LoVo (cell line): ENCODE measurements at regions not wholly inside any gene's neighbourhood (a gene's known extent, or its start where the extent isn't known, plus 50 kb on each side); places are given as distances from the start of the nearest gene placed in this dataset.
"Not testable (repeated sequence)": the region's sequence is repeated elsewhere in the genome, so short reads cannot be mapped to it uniquely, and the experiment has no call there.

ENCODE experiments used
- DNase-seq: peaks from one replicate; pipeline ENCODE4 v3.0.0-alpha.2; 2016; ENCODE audit warnings: low spot score

DNA sequence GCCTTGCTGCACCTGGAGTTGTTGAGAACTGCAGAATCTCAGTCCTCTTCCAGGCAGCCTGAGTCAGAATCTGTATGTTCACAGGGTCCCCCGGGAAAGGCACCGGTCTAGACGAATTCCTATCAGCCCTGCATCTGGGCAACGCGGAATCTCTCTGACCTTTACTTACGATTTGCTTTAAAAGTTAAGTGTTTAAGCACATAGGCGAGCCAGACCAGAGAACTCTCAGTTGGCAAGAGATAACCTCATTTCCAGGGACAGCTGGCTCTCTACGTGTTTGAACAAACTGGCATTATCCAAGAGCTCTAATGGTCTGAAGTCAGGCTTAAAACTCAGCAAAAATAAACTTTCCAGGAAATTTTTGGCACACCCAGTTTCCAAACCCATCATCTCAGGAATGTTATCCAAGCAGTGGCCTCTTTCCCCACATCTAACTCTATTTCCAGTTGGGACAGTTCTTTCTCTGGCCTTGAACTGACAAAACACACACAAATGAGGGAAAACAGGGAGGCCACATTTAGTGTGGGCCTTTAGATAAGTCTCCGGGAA lies 53.4 kb downstream of the HES1 start:
- DNase-seq, result no peak

DNA sequence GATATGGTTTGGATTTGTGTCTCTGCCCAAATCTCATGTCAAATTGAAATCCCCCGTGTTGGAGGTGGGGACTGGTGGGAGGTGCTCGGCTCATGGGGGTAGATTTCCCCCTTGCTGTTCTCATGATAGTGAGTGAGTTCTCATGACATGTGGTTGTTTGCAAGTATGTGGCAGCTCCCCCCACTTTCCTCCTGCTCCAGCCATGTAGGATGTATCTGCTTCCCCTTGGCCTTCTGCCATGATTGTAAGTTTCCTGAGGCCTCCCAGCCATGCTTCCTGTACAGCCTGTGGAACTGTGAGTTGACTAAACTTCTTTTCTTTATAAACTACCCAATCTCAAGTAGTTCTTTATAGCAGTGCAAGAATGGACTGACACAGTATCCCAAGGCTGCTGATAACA lies 55.9 kb downstream of the HES1 start:
- DNase-seq, result not testable (repeated sequence)

DNA sequence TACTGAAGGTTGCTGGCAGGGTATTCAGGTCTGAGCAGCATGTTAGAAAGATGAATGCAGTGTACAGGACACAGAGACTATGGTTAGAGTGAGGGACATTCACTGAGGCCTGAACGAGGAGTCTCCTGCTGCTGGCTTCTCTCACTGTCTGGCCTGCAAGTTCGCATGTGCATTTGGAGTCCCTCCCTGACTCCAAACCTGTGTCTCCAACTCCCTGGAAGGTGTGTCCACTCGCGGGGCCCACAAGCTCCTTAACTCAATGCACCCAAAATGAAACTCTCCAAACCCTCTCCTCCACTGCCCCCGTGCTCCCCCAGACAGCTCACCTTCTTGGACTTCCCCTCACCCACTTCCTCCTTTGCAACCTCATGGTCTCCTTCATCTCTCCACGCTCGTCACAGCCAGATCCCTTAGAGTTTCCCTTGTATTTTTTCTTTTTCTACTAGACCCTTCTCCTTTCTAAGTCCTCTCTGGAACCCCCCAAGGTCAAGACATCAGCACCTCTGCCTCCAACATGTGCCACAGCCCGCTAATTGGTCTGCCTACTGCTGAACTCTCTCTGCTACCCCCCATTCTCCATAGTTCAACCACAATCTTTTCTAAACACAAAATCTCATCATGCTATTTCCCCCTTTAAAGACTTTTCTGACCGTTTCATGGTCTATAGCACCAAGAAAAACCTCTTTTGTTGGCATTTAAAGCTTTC lies 58.3 kb downstream of the HES1 start:
- no peak for DNase-seq

DNA sequence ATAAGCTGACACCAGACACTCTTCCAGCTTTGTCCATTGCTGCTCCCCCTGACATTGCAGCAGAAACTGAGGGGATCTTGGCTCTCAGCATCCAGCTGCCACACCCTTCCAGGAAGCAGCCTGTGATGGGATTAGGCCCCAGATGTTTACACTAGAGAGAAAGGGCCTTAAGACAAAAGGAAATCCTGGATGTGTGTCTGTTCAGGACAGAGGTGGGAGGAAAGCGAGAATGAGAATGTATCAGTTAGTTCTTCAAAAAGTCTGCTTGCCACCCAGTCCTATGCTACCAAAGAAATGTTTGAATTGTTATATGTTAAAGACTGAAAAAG lies 58.8 kb downstream of the HES1 start:
- DNase-seq, result no peak

DNA sequence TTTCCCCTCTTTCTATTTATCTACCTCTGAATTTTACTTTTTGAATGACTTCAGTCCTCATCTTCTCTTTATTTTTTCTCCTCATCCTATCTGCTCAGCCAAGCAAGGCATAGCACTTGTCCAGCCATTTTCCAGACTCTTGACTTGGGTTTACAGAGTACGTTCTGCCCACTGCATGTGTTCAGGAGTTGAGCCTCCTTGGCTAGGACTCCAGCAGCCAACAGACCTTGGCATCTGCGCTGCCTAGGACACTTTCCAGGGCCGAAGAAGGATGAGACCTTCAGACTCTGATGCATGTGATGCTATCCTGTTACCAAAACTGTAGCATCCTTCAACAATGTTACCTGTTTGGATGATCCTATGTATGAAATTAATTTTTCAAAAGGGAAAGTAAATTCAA lies 59.7 kb downstream of the HES1 start:
- DNase-seq, result no peak

DNA sequence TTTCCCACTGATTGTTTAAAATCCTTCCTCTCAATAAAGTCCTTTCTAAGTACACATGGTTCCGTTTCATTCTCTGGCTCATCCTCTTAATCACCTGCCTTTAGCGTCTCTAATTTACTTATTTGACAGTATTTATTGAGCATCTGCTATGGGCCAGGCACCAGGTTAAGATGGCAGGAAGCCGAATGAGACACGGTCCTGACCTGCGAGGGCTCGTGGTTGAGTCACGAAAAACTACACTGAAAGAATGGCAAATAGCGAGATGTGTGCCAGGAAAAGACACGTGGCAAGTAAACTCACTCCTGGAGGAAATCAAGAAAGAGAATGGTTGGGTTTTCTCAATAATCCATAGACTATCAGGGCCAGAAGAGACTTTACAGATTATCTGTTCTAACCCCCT lies 60.9 kb downstream of the HES1 start:
- DNase-seq, result no peak

DNA sequence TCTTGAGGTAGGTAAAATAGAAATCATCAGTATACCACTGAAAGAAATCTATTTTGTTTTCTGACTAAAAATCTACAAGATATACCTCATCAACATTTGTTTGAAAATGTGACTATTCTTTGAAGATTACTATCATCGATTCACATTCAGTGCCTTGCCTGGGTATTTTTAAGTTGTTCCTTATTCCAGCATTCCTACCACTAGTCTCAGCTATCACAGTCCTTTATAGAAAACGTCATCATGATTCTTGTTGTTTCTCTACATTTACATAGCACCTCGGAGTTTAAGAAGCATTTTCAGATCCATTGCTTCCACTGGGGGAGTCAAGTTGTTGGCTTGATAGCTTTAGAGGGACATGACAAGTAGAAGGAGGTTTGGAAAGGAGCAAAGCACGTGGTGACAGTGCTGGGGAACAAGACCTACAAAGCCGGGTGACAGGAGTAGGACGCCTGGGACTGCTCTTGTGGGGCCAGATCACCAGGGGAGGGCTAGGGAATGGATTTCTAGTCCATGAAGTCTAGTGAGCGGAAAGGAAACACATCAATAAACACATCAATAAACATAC lies 61.5 kb downstream of the HES1 start:
- DNase-seq, result no peak

DNA sequence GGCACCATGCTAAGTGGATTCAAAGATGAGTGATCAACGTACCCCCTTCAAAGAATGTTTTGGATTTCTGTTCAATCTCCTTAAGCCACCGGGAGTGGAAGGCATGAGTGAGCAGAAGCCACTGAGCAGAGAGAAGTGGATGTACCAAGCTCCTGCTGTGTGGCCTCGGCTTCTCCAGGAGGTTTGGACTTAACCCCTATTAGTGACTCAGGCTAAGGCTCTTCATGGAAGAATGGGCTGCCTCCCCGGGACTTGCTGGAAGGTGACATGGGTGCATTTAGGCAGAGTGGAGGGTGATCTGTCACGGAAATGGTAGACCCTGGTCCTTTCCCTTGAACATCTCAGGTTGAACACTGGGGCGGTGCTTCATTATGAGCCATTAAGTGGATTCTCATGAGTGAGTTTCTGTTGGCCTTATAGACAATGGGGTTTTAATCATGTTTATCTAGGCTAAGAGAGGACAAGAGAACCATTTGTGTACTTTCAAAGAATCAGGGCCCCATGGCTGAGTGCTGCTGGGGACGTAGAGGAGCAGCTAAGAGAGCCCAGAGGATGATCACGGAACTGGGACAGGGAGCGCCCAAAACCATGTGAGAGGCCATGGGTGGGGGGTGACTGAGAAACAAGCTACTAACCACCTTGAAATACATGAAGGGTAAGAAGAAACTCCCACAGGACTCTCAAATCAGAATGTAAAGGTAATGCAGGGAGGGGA lies 62.2 kb downstream of the HES1 start:
- DNase-seq, result no peak

DNA sequence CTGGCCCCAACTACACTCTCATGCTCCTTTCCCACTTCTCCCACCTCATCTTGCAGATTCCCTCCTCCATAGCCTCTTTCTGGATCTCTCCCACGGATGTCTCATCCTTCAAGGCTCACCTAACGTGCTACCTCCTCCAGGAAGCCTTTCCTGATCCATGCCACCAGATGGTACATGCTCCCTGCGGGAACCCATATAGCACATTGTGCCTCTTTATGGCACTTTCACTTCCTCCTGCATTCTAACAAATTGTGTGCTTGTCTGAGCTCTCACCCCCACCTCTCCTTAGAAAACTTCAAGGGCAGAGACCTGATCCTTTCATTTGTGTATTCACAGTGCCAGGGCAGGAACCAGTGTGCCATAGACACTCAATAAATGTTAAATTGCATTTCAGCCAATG lies 63.0 kb downstream of the HES1 start:
- no peak for DNase-seq

DNA sequence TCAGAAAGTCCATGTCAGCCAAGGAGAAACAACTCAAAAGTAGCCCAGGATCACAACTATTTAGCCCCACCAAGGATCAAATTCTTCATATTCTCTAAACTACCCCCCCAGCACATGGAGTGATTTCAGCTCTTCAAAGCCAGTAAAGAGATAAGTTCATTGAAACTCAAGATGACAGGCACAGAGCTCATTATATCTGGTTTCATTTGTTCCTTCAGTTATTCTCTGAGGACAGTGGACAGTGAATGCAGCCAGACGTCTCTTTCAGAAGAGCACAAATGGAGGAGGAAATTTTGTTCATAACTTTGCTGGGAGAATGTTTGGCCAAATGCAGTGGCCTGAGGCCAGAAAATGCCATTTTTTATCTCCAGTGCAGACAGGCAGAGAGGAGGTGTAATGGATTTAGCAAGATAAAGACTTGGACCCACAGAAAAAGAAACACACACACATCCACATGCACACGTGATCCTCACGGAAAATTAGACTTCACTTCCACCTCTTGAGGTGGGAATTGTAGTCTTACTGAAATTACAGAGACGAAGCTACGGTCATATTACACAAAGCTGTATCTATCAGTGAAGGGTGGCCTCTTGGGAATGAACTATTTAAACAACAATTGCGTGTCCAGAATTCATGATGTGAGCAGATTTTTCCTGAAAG lies 64.6 kb downstream of the HES1 start:
- no peak for DNase-seq

DNA sequence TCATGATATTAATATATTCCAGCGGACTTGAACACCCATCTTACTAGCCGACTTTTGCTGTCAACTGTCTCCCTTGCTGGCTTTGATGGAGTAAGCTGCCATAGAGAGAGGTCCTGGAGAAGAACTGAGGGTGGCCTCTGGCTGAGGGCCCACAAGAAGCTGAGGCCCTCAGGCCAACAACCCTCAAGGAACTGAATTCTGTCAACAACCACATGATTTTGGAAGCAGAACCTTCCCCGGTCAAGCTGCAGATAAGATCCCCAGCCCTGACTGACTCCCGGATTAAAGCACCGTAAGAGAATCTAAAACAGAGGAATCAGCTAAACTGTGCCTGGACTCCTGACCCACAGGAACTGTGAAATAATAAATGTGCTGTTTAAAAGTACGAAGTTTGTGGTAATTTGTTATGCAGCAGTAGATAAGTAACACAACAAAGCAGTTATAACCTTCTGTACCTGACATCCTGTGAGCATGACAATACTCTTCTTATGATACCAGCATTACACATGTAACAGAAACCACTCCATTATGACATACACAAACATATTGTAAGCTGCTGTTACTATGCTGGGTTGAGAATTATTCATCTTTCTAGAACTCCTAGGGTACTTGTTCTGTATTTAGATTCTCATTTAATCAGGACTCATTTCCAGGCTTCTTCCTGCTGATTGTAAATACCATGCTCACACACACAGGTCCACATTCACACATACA lies 66.2 kb downstream of the HES1 start:
- DNase-seq, result no peak

DNA sequence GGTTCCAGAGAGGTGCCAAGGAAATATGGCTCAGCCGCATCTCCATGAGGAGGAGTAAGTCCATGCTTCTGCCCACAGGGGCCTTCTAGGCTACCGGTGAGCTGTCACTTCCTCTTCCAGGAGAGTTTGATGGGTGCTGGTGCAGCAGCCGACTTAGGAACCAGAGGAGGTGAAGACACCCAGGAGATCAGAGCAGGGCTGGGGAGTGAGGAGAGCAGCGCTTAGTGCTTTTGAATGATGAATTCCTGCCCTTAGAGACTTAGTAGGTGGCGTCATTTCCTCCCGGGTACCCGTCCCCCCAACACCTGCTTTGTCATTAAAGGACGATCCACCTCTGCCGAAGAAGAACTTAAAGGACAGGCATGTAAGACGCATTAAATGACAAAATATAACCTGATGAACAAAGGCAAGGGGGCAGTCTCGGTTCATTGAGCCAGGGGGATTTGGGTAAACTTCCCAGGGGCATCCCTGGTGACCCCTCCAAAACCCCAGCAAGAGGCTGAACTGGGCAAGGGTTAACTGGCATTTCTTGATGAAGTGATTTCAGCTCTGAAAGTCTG lies 67.6 kb downstream of the HES1 start:
- no peak for DNase-seq

DNA sequence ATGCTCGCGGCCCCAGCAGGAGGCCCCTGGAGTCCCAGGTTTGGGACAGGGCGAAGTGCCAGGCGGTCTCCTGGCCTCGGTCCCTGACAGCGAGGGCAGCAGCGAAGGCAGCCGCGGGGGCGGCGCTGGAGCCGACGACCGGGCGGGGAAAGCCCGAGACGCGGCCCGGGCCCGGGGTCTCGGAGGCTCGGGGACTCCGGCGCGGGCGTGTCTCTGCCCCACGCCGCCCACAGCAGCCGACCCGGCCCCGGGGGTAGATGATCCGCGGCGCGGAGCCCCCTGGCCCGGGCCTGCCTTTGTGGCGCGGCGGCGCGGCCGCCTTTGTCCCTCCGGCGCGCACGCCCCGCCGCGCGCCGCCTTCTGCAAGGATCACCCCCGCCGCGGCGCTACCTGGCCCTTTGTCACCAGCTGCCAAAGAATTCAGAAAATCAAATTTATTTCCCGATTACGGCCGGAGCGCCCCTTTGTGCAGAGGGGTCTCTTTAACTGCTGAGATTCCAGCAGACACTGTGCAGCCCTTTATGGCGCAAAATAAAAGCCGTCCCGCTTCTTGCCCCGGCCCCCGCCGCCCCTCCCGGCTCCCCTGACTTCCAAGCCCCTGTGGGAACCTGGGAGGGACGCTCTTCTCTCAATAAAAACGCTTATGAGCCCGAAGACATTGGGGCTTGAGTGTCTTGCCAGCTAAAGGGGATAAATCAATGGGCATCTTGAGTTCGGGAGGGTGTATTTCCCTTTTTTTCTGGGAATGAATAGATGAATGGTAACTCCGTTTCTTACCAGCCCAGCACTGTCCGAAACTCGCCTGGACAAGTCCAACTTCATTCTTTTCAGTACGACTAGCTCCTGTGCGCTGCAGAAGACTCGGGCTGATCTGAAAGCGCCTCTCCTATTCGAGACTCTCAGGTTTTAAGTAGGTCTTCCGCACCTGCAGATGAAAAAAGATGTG lies 68.4 kb downstream of the HES1 start:
- no peak for DNase-seq

DNA sequence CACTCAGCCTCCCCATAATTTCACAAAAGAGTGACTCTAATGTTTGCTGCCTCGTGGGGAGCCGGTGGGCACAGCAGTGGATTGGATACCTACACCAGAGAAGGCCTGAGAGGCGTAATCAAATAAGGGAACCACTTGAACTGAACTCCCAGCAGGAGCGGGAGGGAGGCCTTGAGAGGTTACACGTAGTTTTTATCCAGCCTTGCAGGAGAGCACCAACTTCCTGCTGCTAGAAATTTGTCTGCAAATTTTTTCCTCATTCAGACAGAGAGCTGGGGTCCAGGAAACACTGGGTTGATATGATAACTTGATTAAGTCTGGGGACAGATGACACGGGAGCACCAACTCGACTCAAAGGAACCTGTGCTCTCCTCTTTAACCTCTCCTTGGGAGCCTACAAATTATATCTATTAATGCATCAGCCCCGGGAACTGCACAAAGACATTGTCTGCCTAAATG lies 69.8 kb downstream of the HES1 start:
- no peak for DNase-seq

DNA sequence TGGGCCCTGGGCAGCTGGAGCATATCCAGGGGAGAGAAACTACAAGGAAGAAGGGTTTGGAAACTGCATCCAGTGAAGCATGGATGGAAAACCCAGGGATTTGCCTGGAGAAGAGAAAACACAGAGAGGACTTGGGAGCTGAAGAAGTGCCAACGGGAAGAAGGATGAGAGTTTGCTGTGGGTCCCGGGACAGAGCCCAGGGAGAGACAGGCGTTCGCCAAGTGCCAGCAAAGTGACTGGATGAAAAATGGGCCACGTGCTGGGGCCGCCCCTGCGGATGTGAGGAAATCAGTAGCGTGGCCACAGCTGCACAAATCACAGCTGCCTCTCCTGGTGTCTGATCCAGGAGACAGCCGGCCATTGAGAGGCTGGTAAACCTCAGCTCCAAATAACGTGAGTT lies 70.4 kb downstream of the HES1 start:
- DNase-seq, result no peak

DNA sequence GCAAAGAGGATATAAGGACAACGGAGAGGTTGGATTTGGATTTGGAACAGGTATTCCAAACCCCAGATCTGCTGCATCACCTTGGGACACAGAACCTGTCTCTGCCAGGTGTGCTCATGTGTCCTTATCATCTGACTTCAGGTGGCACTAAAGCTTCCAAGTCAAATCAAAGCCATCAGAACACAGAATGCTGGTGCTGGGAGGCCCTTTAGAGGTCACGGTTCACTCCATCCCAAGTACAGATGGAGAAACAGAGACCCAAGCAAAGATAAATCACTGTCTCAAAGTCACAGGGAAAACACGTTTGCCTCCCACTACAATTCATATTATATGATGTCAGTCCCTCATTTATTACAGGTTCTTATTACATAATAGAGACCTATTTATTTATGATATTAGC lies 72.8 kb downstream of the HES1 start:
- DNase-seq, result no peak

DNA sequence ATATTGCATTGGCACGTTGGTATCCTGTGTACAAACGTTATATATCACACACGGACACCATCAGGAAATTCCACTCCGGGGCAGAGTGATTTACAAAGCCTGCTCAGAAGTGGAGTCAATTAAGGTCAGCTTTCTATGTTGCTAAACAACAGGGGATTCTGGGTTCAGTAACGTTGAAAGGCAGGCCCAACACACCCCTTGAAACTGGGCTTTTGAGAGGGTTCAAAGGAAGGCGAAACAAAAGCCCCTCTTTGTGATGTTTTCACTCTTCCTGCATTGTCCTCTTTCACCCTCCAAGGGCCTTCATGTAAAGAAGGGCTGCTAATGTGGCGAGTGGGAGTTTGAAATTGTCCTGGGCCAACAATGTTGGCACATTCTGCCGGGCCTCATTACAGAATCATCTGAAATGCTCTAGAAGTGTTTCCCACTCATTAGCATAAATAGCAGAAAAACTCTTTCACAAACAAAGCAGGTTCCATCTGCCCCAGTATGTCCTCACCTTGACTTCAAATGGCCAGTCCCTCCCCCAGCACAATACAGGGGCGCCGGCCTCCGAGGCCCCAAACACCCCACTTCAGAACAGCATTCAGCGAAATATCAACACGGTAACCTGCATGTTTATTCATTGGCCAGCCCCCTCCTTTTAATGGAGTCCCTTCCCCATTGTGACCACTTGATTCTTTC lies 76.4 kb downstream of the HES1 start:
- DNase-seq, result no peak

DNA sequence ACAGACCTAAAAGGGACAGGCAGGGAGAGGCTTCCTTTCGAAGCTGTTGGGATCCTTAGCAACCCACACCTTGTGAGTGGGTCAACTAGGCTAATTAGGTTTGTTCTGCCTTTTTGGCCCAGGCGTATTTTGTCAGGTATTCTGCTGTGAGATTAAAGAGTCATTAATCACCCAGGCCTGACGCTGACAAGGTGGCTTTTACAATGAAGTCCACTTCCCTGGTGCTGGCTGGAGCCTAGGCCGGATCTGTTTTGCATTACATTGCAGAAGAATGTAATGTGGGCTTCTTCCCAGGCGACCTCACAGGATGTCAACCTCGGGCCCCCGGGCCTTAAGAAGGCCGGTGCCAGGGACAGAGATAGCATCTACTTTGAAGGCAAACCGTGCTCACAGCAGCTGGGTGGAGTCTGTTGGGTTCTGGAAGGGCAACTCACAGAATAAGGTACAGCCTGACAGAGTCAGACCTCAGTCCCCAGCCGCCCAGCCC lies 76.9 kb downstream of the HES1 start:
- DNase-seq, result no peak

DNA sequence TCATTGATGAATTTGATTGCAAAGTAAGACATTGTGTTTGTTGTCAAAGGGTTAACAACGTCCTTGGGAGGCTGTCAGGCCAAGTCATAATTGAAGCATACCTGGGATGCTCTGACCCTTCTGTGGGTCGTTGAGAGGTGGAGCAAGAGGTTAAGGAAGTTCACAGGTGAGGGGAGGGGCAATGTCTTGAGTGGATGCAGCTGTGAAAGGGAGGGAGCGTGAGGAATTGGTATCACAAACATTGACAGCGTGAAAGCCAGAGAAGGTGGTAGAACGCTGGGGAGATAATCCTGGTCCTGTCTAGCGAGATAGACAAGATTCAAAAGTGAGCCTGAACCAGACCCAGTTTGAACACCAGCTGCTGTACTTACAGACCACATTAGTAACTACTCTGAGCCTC lies 79.4 kb downstream of the HES1 start:
- no peak for DNase-seq
